ENCODE measurements at regions not wholly inside any gene's neighbourhood (a gene's known extent, or its start where the extent isn't known, plus 50 kb on each side); places are given as distances from the start of the nearest gene placed in this dataset.
"Not testable (repeated sequence)": the region's sequence is repeated elsewhere in the genome, so short reads cannot be mapped to it uniquely, and the experiment has no call there.

DNA sequence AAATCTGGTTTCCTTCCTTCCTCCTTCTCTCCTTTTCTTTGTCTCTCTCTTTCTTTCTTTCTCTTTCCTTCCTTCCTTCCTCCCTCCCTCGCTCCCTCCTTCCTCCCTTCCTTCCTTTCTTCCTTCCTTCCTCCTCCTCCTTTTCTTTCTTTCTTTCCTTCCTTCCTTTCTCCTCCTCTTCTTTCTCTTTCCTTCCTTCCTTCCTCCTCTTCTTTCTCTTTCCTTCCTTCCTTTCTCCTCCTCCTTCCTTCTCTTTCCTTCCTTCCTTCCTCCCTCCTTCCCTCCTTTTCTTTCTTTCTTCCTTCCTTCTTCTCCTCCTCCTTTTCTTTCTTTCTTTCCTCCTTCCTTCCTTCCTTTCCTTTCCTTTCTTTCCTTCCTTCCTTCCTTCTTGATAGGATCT lies 61.2 kb downstream of the VIP start:
- DNase-seq = no peak

DNA sequence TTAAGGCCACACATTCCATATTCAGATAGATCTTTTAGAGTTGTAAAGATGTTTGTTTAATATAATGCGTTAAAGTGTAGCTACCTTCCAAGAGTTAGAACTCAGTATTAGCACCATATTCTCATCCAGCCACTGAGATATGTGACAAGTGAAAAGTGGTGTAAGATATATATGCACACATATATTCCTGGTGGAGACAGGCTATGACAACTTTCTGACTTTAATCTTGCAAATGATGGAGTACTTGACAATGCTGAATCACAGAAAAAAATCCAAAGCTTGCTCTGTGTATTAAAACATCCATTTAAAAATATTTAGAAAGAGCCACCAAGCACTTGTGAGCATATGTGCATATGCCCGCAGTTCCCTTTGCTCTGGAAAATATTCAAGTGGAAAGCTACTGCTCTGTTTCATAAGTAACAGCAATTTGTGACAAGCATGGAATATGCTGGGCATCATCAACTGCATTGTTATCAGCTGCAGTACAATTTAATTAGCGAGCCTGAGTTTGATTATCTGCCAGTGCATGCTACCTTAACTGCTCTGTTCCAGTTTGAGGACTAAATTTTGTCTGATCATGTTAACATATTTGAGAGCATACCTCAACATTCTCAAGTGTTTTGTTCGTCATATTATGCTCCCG lies 64.8 kb downstream of the VIP start:
- DNase-seq = no peak

DNA sequence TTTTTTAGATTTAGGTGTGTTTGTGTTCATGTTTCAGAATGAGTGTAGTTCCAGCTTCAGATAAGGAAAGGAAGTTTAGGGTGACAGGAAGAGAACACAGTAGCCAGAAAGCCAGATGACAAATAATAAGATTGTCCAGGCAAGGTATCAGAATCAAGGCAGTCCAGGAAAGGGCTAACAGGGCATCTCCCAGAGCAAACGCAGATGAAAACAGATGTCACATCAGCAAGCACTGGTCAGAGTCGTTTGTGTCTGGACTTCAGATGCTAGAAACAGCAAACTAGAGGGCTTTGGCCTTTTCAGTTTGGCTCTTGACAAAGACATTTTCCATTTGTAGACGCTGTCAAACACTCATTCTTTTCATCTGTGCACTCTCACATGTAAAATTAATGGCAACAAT lies 65.5 kb downstream of the VIP start:
- no peak for DNase-seq

DNA sequence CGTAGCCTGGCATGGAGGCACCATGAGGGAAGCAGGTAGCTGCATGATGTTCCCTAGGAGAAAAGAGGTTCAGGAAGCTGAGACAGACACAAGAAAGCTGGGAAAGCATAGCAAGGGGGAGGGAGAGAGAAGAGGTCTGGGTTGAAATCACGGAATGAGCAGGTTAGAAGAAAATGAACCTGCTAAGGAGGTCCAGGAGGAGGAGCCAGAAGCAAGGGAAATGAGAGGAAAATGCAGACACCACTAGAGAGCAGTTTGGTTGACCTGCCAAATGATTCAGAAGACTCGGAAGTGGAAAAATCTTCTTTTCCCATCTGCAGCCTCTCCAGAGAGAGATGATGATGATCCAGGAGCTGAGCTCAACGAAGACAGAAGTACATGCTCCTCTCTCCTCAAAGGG lies 70.9 kb downstream of the VIP start:
- DNase-seq = no peak

DNA sequence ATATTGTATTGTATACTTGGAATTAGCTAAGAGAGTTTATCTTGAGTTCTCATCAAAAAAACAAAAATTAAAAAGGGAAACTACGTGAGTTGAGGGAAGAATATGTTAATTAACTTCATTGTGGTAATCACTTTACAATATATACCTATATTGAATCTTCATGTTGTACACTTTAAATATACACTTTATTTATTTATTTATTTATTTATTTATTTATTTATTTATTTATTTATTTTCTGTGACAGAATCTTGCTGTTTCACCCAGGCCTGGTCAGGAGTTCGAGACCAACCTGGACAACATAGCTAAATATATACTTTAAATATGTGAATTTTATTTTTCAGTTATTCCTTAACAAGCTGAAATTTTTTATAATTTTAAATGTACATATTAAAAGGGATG lies 74.1 kb downstream of the VIP start:
- DNase-seq = no peak

DNA sequence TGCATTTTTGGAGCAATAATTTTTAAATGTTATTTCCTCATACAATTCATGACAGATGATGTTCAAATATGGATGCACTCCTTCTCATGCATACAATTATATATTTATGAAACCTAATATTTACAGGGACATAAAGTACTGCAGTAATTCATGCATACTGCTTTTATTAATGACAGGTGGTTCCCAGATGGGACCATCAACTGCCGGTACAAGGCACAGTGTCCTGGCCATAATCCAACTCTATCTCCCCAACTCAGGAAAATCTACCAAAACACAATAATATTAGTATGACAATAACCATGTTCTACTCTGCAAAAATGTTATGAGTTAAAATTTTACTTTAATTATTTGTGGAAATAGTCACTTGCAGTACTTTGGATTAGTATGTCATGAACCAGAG lies 77.8 kb downstream of the VIP start:
- no peak for DNase-seq

DNA sequence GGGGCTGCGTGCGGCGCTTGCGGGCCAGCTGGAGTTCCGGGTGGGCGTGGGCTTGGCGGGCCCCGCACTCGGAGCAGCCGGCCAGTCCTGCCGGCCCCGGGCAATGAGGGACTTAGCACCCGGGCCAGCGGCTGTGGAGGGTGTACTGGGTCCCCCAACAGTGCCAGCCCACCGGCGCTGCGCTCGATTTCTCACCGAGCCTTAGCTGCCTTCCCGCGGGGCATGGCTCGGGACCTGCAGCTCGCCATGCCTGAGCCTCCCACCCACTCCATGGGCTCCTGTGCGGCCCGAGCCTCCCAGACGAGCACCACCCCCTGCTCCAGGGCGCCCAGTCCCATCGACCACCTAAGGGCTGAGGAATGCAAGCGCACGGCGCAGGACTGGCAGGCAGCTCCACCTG lies 83.8 kb downstream of the VIP start:
- not testable (repeated sequence) for DNase-seq

DNA sequence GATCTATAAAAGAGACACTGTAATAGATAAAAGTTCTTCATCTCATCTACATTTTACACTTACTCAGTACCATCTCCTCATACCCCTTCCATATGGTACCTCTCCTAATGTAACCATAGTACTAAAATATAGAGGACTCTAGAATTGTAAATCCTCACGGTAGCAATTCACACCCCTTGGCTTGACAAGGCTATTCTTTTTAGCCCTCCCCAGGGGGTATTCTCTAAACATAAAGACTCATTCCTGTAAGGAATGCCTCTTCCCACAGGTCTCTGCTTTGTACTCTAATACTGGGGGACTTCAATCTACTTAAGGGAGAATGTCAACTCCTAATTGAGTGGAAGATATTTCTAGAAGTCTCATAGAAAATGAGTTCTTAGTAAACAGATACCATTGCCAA lies 85.9 kb downstream of the VIP start:
- no peak for DNase-seq

DNA sequence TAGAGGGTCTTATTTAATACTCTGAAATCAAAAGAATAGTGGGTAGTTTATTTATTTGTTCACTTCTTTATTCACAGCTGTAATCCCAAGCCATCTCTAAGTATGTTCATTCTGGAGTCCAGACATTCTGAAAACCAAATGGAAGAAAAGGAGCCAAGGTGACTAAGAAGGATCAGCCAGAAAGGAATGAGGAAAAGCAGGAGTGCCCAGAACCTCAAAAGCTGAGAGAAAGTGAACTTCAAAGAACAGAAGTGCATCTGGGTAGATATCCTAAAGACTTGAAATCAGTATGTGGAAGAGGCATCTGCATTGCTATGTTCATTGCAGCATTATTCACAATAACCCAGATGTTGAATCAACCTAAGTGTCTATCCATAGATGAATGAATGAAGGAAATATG lies 94.8 kb downstream of the VIP start:
- DNase-seq = no peak

DNA sequence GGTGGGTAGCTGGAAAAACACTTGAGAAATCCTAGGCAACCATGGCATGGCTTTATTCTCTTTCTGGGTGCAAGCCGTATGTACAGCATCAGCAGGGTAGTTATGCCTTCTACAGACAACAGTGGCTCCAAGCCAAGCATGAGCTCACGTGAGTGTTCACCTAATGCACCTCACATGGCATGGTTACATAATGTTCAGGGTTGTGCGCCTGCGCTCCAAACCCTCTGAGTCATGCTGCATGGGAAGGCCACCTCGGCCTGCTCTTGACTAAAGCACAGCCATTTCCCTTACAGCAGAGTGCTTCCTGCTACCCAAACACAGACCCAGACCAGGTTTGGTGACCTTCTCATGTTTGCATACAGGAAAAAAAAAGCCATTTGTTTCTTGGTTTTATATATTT lies 96.2 kb downstream of the VIP start:
- no peak for DNase-seq

DNA sequence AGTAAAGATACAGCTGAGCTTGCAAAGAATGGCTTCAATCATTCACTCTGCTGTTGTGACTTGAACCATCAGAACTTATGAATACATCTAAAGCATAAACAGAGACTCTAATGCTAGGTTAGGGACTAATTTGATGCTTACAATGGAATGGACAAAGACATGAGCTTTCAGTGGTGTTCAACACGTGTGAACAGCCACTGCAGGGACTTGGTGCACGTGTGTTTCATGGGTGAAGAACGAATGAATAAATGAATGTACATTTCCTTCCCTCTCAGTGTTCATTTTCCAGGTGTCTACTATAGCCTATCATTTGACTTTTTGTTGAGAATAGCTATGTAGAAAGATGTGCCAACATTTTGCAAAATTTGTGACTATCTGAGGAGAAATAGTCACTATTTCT lies 98.3 kb downstream of the VIP start:
- DNase-seq = no peak

DNA sequence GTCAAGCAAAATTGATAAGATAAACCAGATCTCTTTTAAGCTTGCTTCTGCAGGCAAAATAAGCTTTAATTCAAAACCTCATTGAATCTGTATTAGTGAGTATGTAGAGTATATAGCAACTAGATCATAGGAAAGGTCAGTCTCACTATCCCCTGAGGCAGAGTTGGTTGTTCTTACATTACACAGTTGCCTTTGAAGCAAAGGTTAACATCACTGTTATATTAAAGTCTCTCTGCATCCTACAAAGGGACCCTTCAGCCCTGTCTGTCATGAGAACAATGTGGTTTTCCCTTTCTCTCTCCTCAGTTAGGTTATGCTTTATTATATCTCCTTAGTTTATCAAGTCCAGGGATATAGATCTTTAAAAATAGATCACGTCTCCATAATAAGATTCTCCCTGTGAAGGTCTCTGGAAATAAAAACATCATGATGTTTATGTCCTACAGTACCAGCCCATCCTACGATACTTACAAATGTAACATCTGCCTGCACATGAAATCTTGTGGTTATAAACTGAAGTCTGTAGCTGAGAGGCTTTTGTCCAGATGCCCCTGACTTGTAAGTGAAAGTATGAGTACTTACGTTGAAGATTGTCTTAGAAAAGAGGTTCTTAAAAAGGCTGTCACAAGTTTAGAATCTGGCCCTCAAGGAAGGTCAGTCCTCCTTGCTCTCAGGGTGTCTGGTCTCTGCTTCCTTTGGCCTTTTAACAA lies 103.6 kb downstream of the VIP start:
- no peak for DNase-seq

DNA sequence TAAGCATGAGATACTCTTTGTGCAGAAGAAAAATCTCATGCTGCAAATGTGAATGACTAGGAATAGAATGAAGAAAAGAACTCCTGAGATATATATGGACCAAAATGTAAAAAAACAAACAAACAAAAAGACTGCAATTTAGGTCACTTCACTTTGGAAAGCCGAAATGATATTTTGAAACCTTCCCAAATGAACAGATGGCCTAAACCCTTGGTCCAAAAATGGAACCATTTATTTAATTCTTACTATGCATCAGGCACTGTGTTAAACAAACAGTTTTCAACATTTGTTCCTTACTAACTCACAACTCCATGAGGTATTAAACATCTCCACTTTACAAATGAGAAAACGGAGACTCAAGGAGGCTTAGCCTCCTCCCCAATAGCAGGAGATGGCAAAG lies 107.5 kb downstream of the VIP start:
- no peak for DNase-seq

DNA sequence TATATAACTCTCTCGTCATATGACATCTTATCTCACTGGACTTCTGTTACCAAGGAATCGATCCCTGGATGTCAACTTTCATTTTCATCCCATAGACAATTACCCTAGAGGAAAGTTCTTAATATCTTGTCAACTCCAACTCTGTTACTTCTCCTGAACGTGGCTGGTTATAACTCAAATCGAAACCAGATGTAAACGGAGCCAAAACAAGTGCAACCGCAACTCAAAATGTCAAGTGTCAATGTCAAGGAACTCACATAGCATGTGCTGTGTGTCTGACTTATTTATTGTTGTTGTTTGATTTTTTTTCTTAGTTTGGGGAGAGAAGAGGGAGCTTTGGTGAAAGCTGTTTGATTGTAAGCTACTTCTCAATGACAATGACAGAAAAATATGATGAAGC lies 108.6 kb downstream of the VIP start:
- no peak for DNase-seq

DNA sequence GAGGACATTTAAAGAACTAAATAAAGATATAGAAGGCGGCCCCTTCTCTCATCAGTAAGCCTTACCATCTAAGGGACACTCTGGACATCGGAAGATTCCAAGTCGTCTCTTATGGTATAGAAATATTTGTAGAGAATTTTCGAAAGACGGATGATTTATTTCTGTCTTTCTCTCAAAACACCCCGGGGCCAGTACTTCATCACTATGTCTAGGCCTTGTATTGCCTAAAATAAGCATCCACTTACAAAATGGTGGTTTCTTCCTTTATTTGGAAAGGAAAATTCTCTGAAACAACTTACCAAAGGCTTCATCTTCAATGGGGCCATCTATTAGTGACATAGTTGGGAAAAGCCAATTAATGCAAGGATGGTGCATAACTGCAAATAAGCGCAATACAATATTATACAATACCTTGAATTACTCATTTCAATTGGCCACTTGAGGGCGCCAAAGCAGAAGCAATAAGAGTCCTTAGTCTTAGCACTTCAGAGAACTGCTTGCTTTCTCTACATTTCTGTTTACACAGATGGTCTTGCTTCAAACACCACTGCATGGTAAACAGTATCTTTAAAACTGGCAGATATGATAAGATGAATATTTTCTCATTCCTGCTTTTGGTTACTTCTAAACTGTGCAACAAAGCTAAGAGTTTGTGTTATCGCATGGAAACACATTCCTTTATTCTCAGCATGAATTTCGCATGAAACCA lies 113.2 kb downstream of the VIP start:
- DNase-seq = peak; percentile 12

DNA sequence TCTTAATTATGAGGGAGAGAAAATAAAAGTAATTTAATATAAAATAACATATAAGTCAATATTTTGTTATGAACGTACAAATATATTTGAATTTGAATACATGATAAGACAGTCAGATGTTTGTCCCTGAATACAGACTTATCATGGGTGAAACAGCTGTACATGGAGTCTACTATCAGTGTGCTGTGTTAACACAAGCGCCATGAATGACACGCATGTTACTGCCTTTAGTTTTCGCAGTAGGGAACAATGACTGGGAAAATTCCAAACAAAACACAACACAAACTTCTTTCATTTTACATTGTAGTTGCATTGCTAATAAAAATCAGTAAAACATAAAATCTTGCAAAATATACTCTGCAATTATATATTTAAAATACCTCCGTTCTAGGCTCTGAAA lies 108.6 kb downstream of the FBXO5 start:
- DNase-seq = no peak

DNA sequence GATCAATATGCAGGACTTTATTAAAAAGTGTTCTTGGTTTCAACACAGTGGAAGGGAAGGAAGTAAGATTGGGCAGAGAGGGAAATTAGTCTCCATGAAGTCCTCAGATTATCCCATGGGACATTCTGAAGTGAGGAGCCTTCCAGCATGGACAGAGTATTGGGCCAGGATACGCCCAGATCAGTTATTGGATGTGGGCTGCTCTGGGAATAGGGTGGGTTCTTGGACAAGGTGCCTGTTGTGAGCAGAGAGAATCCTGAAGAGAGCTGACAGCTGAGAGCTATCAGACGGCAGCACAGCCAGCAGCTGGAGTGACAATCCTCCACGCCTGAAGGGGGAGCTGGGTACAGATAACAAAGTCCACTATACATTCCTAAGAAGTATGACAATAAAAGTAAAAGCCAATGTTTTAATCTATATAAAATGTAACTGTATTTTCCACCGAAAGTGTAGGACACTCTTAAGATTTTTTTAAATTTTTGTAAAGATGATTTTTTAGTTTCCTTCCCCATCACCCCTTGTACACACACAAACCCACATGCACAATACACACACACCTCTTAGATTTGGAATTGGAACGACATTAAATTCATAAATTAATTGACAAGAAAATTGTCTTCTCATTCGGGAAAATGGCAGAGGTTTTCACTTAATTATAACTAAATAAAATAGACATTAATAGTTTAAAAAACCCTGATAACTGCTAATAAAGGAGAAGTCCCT lies 107.8 kb downstream of the FBXO5 start:
- DNase-seq = no peak

DNA sequence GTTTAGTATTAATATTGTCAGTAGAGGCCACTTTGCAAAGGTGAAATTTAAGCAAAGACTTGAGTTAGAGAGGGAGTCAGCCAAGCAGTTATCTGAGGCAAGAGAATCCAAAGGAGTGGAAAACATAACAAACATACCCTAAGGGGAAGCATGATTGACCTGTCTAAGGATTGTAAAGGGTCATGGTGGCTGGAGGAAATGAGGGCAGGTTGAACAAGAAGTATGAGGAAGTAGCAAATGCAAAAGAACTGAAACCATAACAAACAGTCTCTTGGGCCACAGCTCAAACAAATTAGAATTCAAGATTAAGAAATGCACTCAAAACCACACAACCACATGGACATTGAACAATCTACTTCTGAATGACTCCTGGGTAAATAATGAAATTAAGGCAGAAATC lies 103.2 kb downstream of the FBXO5 start:
- DNase-seq = no peak

DNA sequence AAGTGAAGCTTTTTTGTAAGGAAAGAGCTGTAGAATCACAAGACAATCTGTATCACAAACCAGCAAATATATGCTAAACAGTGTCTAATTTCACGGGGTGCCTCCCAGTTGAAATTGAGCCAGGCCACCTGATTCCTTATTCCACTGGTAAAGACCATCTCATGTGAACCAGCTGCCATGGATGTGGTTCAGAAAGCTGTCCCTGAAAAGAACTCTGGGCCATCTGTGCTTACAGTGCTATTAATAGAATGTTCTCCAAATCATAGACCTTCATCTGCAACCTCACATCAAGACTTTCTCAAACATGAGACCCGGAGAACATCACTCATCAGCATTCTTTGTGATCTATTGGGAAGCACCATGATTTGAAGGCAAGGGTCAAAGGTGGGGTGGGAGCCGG lies 89.7 kb downstream of the FBXO5 start:
- DNase-seq = no peak

DNA sequence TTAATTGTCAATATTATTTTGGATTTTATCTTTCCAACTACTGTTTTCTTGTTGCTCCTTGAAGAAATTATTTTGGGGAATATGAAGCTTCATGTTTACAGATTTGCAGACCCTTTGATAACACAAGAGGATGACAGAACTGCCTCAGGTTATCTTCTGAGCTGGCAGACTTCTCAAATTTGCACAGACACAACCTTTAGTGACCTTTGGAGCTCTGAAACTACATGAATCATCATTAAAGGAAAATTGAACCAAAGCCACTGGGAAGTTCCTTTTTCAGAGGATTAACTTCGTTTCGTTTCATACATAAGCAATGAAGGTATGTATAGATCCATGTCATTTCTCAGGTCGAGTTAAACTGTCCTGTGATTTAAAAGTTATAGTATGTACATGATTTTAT lies 85.9 kb downstream of the FBXO5 start:
- no peak for DNase-seq

DNA sequence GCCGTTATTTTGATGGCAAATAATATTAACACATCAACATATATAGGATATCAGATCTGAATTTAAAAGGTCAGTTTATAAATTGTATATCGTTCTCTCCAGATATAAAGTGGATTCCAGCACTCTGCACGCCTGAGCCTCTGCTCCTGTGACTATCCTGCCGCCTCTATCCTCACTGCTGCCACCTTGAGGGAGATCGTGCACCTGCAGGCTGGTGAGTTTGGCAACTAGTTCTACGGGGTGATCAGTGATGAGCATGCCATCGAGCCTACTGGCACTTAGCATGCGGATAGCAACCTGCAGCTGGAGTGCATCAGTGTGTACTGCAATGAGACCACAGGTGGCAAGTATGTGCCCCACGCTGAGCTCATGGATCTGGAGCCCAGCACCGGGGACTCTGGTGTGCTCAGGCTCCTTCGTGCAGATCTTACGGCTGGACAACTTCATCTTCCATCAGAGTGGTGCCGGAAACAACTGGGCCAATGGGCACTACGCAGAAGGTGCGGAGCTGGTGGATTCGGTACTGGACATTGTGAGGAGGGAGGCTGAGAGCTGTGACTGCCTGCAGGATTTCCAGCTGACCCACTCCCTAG lies 84.9 kb downstream of the FBXO5 start:
- DNase-seq = no peak

DNA sequence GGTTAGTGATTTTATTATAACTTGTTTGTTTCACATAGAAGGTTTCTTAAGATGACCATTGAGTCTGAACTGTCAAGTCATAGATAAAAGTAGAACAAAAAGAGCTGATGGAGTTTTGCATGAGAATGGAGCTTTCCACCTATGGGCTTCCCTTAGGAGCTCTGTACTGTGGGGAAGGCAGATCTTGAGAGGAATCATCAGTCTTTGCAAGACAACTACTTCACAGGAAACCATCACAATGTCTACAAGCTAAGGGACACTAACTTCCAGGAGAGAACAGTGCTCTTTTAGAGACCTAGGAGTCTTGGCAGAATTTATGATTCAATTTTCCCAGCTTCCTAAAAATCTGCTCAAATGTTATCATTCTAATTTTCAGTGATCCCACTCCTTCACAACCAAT lies 78.2 kb downstream of the FBXO5 start:
- DNase-seq = no peak
